GM21717 (cell line): ENCODE measurements at regions not wholly inside any gene's neighbourhood (a gene's known extent, or its start where the extent isn't known, plus 50 kb on each side); places are given as distances from the start of the nearest gene placed in this dataset.

Source experiments
- ATAC-seq: cut with Tn5 transposase; IDR thresholded peaks from one replicate; pipeline ENCODE4 v1.9.1; 2021; ENCODE audit warnings: mild to moderate bottlenecking, moderate library complexity; ENCODE audit not compliant: unreplicated experiment

- ATAC-seq: no peak
Measured at GRCh38 chr9:79001012-79001411, 570.8 kb upstream of the TLE4 start.

GRCh38 chr9:79003514-79003913 is 568.3 kb upstream of the TLE4 start:
- ATAC-seq: no peak

GRCh38 chr9:79004032-79004431 is 567.7 kb upstream of the TLE4 start:
- no peak for ATAC-seq

- no peak for ATAC-seq
Measured at GRCh38 chr9:79006546-79006945, 565.2 kb upstream of the TLE4 start.

GRCh38 chr9:79007701-79008483 is 563.9 kb upstream of the TLE4 start:
- ATAC-seq: peak; percentile 99

- no peak for ATAC-seq
Measured at GRCh38 chr9:79008916-79009315, 562.8 kb upstream of the TLE4 start.

- ATAC-seq: no peak
Measured at GRCh38 chr9:79011461-79011860, 560.3 kb upstream of the TLE4 start.

- no peak for ATAC-seq
Measured at GRCh38 chr9:79012561-79012960, 559.2 kb upstream of the TLE4 start.

GRCh38 chr9:79013715-79014610 is 557.8 kb upstream of the TLE4 start:
- no peak for ATAC-seq

GRCh38 chr9:79014929-79015699 is 556.7 kb upstream of the TLE4 start:
- ATAC-seq: no peak

GRCh38 chr9:79015951-79016350 is 555.8 kb upstream of the TLE4 start:
- ATAC-seq: no peak

GRCh38 chr9:79020276-79020675 is 551.5 kb upstream of the TLE4 start:
- ATAC-seq: no peak

GRCh38 chr9:79021084-79021483 is 550.7 kb upstream of the TLE4 start:
- no peak for ATAC-seq

GRCh38 chr9:79023134-79023580 is 548.6 kb upstream of the TLE4 start:
- ATAC-seq: no peak

GRCh38 chr9:79026316-79026715 is 545.4 kb upstream of the TLE4 start:
- peak; percentile 94 for ATAC-seq

- no peak for ATAC-seq
Measured at GRCh38 chr9:79028101-79028500, 543.7 kb upstream of the TLE4 start.

GRCh38 chr9:79034583-79034982 is 537.2 kb upstream of the TLE4 start:
- no peak for ATAC-seq

GRCh38 chr9:79037338-79037737 is 534.4 kb upstream of the TLE4 start:
- ATAC-seq: no peak

GRCh38 chr9:79040671-79041070 is 531.1 kb upstream of the TLE4 start:
- no peak for ATAC-seq

GRCh38 chr9:79041266-79041665 is 530.5 kb upstream of the TLE4 start:
- ATAC-seq: no peak

GRCh38 chr9:79043916-79044315 is 527.8 kb upstream of the TLE4 start:
- ATAC-seq: no peak
